ENCODE measurements at regions not wholly inside any gene's neighbourhood (a gene's known extent, or its start where the extent isn't known, plus 50 kb on each side); places are given as distances from the start of the nearest gene placed in this dataset.

- no peak for TF ChIP-seq CTCF (IDR thresholded peaks at IDR 0.05)
- no peak for TF ChIP-seq POLR2AphosphoS5 (IDR thresholded peaks at IDR 0.05; ENCODE audit: low read depth, low read length)
- TF ChIP-seq TAF1 (IDR thresholded peaks at IDR 0.05; ENCODE audit: borderline replicate concordance, low read depth, low read length) = no peak
- no peak for TF ChIP-seq REST (IDR thresholded peaks at IDR 0.05; ENCODE audit: low read depth, low read length)
- no peak for TF ChIP-seq USF1 (IDR thresholded peaks at IDR 0.05; ENCODE audit: borderline replicate concordance, low read depth)
- TF ChIP-seq IRF3 (IDR thresholded peaks at IDR 0.05; ENCODE audit: low read depth, low read length) = no peak
Observed at GRCh38 chr21:35239811-35240219, 190.7 kb upstream of the RUNX1 start.

All from SK-N-SH (cell line).